ENCODE measurements at regions not wholly inside any gene's neighbourhood (a gene's known extent, or its start where the extent isn't known, plus 50 kb on each side); places are given as distances from the start of the nearest gene placed in this dataset.

DNA sequence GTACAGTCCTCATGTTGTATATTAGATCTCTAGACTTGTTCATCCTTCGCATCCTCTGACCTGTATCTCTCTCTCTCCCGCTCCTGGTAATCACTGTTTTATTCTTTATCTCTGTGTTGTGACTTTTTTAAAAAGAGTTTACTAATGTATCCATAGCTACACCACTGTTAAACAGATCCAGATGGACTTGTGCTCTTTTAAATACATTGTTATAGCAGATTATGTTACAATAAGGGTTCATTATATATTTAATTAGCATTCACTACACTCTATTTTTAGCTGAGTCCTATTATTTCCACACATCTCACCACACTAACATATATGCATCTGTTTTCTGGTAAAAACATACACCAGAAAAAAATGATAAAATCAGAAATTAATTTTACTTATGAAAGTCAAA lies 90.5 kb downstream of the RBM43 start:
- TF ChIP-seq JUN (CRISPR knock-in tag; IDR thresholded peaks at IDR 0.05), result no peak
- TF ChIP-seq NFYB (CRISPR knock-in tag; conservative IDR thresholded peaks at IDR 0.05; ENCODE audit: low read depth), result no peak
- TF ChIP-seq, protein P1, sequence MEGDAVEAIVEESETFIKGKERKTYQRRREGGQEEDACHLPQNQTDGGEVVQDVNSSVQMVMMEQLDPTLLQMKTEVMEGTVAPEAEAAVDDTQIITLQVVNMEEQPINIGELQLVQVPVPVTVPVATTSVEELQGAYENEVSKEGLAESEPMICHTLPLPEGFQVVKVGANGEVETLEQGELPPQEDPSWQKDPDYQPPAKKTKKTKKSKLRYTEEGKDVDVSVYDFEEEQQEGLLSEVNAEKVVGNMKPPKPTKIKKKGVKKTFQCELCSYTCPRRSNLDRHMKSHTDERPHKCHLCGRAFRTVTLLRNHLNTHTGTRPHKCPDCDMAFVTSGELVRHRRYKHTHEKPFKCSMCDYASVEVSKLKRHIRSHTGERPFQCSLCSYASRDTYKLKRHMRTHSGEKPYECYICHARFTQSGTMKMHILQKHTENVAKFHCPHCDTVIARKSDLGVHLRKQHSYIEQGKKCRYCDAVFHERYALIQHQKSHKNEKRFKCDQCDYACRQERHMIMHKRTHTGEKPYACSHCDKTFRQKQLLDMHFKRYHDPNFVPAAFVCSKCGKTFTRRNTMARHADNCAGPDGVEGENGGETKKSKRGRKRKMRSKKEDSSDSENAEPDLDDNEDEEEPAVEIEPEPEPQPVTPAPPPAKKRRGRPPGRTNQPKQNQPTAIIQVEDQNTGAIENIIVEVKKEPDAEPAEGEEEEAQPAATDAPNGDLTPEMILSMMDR (IDR thresholded peaks at IDR 0.05), result no peak
- TF ChIP-seq ZNF232 (CRISPR knock-in tag; IDR thresholded peaks at IDR 0.05), result no peak
- no peak for TF ChIP-seq USF1 (CRISPR knock-in tag; IDR thresholded peaks at IDR 0.05)
- TF ChIP-seq ELF4 (CRISPR knock-in tag; IDR thresholded peaks at IDR 0.05; ENCODE audit: low read depth), result no peak
- TF ChIP-seq SP1 (CRISPR knock-in tag; conservative IDR thresholded peaks at IDR 0.05), result no peak
- TF ChIP-seq PRDM15 (CRISPR knock-in tag; IDR thresholded peaks at IDR 0.05), result no peak
- no peak for TF ChIP-seq FOXK1 (CRISPR knock-in tag; IDR thresholded peaks at IDR 0.05)
- TF ChIP-seq MLX (CRISPR knock-in tag; IDR thresholded peaks at IDR 0.05), result no peak
- TF ChIP-seq, protein P2, sequence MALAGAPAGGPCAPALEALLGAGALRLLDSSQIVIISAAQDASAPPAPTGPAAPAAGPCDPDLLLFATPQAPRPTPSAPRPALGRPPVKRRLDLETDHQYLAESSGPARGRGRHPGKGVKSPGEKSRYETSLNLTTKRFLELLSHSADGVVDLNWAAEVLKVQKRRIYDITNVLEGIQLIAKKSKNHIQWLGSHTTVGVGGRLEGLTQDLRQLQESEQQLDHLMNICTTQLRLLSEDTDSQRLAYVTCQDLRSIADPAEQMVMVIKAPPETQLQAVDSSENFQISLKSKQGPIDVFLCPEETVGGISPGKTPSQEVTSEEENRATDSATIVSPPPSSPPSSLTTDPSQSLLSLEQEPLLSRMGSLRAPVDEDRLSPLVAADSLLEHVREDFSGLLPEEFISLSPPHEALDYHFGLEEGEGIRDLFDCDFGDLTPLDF (CRISPR knock-in tag; IDR thresholded peaks at IDR 0.05), result no peak
- TF ChIP-seq SMAD3 (CRISPR knock-in tag; IDR thresholded peaks at IDR 0.05; ENCODE audit: borderline replicate concordance), result no peak

All from WTC11 (cell line).